ENCODE measurements at regions not wholly inside any gene's neighbourhood (a gene's known extent, or its start where the extent isn't known, plus 50 kb on each side); places are given as distances from the start of the nearest gene placed in this dataset.

DNA sequence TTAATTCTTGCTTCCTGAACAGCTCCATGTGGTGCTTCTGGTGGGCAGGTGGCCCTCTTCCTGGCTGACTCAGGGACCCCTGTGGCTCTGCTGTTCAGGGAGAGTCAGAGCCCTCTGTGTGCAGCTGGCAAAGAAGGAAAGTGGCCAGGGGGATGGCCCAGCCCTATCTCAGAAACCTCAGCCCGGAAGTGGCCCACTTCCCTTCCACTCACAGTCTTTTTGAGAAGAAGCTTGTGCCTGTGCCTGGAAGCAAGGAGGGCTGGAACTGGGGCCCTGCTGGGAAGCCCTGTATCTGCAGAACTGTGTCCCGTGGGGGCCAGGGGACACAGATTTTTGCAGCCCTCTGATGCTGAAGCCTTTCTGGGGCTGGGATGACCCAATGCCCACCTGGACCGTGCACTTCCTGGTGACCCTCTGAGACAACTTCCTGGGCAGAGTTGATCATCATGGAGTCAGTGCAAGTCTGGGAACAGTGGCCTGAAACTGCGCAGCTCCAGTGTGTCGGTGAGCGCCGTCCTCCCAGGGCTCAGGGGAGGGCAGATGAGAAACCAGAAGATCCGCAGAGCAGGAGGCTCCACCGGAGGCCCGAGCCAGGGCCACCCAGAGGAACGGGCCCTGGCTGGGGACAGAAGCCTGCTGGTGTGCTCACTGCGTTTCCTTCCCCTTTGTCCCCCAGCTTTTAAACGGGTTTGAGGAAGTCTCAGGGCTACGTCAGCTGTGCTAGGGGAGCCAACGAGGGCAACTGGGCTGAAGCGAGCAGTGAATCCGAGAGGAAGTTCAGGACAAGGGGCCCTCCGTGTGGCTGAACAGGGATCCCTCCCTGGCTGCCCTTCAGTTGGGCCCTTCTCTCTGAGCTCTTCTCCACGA lies 217.4 kb upstream of the RTL1 start:
- no peak for DNase-seq (ENCODE audit: low spot score)

DNA sequence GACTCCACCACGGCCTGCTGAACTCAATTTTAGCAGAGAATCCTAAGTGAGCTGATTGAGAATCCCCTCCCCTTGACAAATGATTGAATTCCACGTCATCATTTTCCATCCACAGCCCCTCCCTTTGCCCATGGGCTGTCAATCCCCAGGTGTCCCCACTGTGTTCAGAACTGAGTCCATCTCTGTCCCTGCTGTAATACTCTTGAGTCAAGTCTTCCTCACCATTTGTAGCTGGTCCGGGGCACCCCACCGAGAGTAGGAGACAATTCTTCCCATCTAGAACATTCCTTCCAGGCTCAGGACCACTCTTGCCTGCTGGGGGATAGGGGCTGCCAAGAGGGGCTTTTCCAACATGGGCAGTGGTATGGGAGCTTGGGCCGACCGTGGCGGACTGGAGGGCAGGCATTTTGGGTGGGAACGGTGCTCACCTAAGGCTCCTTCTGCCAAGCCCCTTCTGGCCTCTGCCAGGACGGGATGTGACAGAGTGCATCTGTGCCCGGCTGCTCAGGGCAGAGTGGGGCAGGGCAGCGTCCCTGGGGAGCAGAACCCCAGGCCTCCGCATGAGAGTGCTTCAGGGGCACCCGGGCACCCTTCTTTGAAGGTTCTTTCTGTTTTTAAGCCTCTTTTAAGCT lies 218.1 kb upstream of the RTL1 start:
- DNase-seq (ENCODE audit: low spot score) = no peak

DNA sequence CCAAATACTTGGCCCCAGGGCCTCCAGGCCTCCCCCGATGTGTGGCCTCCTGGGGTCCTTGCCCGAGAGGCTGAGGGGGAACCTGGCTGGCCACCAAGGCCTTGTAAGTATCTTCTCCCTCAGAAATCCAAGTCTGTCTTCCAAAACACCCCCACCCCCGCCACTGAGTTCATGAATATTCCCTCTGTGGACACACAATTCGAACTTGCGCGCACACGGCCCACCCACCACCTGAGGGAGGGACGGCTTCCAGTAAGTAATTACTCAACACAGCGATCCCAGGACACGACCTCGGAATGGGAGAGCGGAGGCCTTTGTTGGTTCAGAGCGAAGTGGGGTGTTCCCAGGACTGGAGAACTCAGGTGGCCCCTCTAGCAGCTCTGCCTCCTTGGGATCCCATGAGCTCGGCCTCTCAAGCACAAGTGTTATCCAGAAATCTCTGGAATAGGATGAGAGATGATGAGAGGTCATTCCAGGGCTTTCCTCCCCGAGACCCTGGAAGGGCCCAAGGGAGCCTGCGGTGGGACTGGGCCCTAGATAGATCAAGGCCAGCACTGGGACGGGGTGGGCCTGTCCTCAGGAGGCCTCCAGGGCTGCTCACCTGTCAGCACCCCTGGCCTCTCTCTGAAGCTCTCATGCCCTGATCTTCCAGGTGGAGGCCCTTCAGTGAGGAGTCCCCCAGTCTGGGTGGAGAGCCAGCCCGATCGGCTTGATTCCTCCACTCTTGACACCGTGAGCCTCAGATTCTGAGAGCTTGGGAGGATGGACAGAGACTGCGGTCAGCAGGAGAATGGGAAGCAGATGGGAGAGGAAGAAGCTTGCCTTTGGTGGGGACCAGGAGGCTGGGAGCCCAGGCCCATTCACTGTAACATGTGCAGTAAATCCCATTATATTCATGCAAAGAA lies 219.0 kb upstream of the RTL1 start:
- no peak for DNase-seq (ENCODE audit: low spot score)

DNA sequence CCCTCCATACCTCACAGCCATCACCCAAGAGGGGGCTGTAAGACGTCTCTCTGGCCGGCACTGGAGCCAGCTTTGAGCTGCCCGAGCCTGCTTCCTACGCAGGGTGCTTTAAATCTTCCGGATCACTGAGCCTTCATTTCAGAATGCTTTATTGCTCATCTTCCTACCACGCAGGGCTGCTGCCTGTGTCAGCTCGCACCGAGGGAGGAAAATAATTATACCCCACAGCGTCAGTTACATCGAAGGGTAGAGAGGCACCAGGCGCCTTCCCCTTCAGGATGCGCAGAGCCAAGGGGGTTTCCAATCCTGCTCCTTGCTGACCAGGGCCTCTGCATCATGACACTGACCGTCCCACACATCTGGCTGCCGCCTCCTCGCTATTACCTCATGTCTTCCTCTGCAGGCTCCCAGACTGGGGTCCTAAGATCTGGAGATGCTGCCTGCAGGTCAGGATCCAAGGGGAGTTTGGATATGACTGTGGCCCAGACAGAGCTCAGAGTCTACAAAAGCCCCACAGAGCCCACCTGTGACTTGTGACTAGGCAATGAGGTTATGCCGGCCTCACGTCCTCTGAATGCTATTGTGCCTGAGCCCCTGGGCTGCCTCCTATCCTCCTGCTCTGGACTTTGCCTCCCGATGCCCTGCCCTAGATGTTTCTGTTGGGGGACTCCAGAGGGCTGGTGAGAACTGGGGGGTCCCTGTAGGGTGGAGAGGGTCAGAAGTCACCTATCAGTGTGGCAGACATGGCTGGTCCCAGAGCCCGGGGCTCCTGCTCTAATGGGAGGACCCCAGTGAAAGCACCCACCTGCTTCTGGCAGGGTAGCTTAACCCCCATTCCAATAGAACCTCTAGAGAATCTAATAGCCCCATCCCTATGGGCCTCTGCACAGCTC lies 220.3 kb upstream of the RTL1 start:
- no peak for DNase-seq (ENCODE audit: low spot score)

DNA sequence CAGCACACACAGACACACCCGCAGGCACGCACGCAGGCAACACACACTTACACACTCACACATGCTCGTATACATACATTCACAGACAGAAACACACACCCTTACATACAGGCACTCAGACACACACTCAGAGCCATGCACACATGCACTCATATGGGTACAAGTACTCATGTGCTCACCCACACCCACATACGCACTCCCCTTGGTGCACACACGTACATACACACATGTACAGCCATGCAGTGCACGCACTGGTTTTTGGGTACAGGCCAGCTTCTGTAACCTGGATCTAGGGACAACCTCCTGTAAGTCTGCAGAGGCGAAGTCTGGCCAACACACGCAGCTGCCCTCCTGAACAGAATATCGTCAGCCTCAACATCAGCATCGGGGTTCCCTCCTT lies 221.3 kb upstream of the RTL1 start:
- no peak for DNase-seq (ENCODE audit: low spot score)

- no peak for DNase-seq (ENCODE audit: low spot score)
These were observed 221.8 kb upstream of the RTL1 start for GRCh38 chr14:101125313-101125712.

DNA sequence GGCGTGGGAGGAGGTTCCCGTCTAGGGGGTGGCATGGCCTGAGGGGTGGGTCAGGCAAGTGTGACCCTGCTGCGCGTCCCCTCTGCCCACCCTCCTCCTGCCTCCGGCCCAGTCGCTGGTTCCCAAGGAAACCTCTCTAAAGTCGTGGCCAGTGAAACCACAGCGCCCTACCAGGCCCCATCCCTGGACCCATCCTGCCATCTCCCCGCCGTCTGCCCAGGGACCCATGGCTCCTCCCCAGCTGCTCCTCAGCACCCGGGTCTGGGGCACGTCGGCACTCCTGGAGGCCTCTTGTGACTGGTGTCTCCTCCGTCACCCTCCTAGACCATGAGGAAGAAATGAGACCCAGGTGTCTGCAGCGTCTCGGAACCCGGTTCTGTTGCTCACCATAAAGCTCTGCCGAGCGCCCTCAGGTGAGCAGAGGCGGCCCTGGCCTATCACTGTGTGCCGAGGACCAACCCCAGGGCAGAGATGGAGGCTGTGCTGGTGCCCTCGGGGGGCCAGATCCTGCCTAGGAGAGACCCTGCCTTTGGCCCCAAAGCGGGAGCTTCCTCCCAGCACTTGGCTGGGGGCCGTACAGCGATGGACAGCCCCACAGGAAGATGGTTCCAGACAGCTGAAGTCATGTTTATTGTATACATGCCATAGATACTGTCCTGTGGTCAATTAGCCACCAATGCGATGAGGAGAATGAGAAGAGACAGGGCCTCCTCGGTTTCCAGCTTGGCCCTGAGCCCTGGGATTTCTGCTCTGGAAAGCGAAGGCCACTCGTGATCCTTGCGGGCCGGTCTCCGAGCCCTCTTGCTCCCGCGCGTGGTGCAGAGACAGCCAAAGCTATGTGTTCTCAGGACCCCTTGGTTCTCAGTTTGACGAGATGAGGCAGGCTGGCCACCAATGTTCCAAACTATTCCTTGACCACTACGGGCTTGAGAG lies 222.5 kb upstream of the RTL1 start:
- no peak for DNase-seq (ENCODE audit: low spot score)

DNA sequence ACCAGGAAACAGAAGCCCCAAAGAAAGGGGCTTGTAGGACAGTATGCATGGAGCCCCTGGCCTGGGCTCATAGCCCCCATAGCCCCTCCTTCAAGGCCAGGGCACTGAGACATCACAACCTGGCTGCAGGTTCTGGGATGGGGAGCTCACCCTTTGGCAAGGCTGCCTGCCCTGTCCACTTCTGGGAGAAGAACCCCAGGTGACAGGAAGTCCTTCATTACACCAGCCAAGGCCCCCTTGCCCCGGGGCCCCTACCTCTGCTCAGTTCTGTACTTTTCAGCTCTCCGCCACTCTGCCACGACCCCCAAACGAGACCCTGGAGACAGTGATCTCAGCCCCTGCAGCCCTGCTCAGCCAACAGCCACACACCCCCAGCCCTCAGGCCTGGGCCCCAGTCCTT lies 223.2 kb upstream of the RTL1 start:
- DNase-seq (ENCODE audit: low spot score) = no peak

DNA sequence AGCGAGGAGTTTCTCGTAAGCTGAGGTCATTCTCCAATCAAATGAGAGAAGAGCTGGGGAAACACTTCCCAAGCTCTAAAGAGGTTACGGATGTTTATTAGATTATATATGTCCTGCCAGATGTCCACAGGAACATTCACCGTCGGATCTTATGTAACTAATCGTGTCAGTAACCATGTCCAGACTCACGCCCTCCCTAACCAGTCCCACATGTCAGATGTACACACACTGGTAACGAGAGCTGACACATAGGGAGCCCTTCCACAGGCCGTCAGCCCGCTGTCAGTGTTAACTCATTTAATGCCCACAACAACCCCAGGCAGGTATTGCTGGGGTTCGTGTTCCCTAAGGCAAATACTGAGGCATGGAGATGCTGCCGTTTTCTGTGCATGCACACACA lies 223.7 kb upstream of the RTL1 start:
- no peak for DNase-seq (ENCODE audit: low spot score)

GRCh38 chr14:101128478-101129321 lies 225.2 kb upstream of the RTL1 start:
- no peak for DNase-seq (ENCODE audit: low spot score)

DNA sequence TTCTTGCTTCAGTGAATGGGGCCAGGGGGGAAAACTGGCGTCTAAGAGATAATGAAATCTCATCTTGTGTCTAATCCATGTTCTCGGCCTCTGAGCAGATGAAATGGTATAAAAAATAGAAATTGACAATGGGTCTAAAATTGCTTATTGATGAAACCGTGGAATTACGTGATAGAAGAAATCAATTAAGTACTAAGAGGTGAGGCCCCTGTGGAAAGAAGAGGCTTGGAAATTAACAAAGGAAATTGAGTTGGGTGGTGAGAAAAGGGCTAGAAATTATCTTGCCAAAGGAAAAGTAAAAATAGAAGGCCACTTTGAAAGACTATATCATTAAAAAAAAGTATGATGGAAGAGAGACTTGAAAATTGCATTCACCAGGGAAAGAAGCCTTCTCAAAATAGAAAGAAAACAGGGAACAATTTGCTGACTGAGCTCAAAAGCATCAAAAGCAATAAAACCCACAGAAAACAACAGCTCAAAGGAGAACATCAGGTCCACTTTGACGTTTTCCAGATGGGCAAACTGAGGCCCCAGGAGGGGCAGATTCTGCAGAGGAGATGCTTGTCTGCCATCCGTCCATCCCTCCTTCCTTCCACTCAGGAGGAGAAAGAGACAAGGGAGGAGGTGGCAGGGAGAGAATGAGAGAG lies 226.1 kb upstream of the RTL1 start:
- DNase-seq (ENCODE audit: low spot score) = no peak

GRCh38 chr14:101130861-101131260 lies 227.3 kb upstream of the RTL1 start:
- DNase-seq (ENCODE audit: low spot score) = no peak

- DNase-seq (ENCODE audit: low spot score) = no peak
These were observed 228.0 kb upstream of the RTL1 start for GRCh38 chr14:101131451-101131916.

DNA sequence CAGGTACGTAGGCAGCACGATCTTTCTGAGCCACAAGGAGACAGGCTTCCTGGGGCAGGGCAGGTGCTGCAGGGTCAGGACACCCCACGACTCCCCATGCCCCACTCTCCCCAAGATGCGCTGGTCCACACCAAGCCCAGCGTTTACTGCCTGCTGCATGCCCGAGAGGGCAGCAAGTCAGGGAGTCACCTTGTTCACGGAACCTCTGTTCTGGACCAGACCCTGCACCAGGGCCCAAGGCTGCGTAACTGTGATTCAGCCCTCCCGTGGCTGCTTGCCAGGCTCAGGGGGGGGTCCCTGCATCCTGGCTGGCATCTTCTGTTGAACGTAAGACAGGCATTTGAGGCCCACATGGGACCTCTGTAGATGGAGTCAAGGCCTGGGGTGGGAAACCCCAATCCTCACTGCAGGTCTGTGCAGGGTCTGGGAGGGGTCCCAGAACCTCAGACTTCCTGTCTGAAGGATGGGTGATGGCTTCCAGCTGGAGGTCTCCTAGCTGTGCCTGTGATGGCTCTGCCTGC lies 228.6 kb upstream of the RTL1 start:
- no peak for DNase-seq (ENCODE audit: low spot score)

DNA sequence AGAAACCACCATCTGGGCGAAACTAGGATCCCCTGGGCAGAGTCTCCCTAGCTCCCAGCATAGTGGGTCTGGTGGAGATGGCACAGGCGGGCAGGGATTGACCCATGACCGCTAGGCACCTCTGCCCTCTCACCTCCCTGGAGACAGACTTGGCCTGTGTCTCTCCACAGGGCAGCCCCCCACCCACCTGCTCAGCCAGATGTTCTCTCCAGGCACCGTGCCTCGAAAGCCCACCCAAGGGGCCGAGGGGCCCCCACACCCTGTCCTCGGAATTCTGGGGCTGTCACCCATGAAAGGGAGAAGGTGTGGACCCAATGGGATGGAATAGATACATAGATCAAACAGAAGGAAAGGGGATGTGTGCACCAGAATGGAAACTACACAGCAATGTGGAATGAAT lies 229.1 kb upstream of the RTL1 start:
- no peak for DNase-seq (ENCODE audit: low spot score)

DNA sequence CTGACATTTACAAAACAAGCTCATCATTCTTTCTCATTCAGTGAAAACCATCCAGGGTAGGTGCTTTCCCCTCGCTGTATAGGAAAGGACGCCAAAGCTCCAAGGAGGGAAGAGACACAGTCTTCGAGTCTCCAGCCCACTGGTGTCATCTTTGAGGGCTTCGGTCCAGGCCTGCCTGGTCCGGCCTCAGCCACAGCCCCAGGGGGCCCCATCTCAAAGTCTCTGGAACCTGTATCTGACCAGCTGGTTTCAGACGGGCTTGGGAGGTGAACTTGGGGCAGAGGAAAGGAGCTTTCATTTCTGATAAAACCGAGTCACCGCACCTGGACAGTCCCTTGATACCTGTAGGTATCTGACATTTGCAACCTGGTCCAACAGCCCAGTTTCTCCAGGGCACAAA lies 229.5 kb upstream of the RTL1 start:
- DNase-seq (ENCODE audit: low spot score) = no peak

- no peak for DNase-seq (ENCODE audit: low spot score)
These were observed 230.7 kb upstream of the RTL1 start for GRCh38 chr14:101134161-101134631.

DNA sequence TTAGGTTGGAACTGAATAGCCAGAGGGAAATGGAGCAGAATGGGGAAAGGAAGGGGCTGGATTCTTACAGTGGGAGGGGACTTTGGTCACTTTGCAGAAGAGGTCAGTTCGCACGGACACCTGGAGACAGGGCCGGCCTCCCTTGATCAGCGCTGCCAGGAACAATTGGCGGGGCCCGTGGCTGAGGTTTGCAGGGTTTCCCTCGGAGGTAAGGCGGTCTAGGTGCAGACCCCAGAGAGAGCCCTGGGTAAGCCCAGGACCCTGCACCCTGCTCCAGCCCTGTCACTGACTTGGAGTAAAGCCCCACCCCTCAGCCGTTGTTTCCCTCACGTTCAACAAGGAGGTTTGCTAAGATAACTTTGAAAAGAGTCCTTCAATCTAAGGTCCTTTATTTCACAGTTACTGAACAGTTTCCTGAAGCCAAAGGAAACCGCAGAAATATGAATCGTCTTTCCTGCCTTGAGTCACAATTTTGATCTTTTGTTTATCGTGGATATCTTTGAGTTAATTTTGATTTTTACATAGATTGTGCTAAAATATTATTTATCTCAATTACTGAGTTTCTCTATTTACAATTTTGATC lies 231.4 kb upstream of the RTL1 start:
- DNase-seq (ENCODE audit: low spot score) = no peak

All from hematopoietic multipotent progenitor cell treated with erythropoietin and hydrocortisone succinate and interleukin-3 and kit ligand, for 17 days (in vitro differentiated cells).